K562 (cell line): ENCODE measurements at regions not wholly inside any gene's neighbourhood (a gene's known extent, or its start where the extent isn't known, plus 50 kb on each side); places are given as distances from the start of the nearest gene placed in this dataset.

ENCODE experiments used
- ATAC-seq: fragments of 200-7000 bp; cut with Tn5 transposase; 3 replicates; pipeline ENCODE4 v1.9.1; 2020; ENCODE audit warnings: moderate library complexity
- BruUV-seq: library from RNA; stranded (reverse); fragments of 400-500 nt; replicated peaks from 2 replicates; lab custom pipeline; 2021; lab: Mats Ljungman, UMichigan
- CTCF ChIA-PET: fragments of 300-600 bp; formaldehyde crosslinking; extraction: SDS; loops from one replicate; lab custom pipeline; 2021; ENCODE audit warnings: low intra/inter-chr PET ratio; lab: Yijun Ruan, JAX
- POLR2A ChIA-PET: fragments of 300-600, 350-650 bp; sonication (Branson Sonifier 250); formaldehyde crosslinking; extraction: SDS; loops from one replicate; lab custom pipeline; 2021; ENCODE audit warnings: antibody characterized with exemption, inconsistent platforms; lab: Yijun Ruan, JAX
- DNase-seq, 4 experiments: peaks; one replicate each; pipeline versions ENCODE4 v3.0.0 to v3.0.0-alpha.2; 2011 to 2018; ENCODE audit warnings: low spot score in 3 of 4, mixed read lengths in 3 of 4; ENCODE audit errors: extremely low read depth in 1 of 4
- FAIRE-seq: peaks from 2 replicates; lab custom pipeline; 2011; peaks lifted over from hg19 to GRCh38; lab: Jason Lieb, UNC
- H2AFZ ChIP-seq: 2 replicates; pipeline ENCODE4 v1.6.0; 2011; ENCODE audit warnings: low read depth, low read length, control low read depth, inconsistent platforms
- H3K27ac ChIP-seq: fragments of 200-600 bp; 3 replicates; pipeline ENCODE4 v1.8.0; 2011; ENCODE audit warnings: low read depth, mild to moderate bottlenecking, control low read depth, inconsistent platforms, low read length, moderate library complexity, mixed read lengths; ENCODE audit errors: extremely low read depth
- H3K27me3 ChIP-seq, 2 experiments: fragments of 300-600 bp in 1 of 2; 2 replicates in 1 of 2; 3 replicates in 1 of 2; pipeline versions ENCODE4 v1.6.0 to v1.8.0; 2011; ENCODE audit warnings: inconsistent platforms in 2 of 2, low read length in 2 of 2, mild to moderate bottlenecking in 1 of 2, mixed read lengths in 1 of 2, moderate library complexity in 1 of 2; ENCODE audit not compliant: control insufficient read depth in 2 of 2, insufficient read depth in 2 of 2
- H3K36me3 ChIP-seq: fragments of 300-600 bp; 3 replicates; pipeline ENCODE4 v1.8.0; 2011; ENCODE audit warnings: mild to moderate bottlenecking, low read length, inconsistent platforms; ENCODE audit not compliant: control insufficient read depth, insufficient read depth
- H3K4me1 ChIP-seq, 2 experiments: fragments of 200-600 bp in 1 of 2; replicated peaks in 1 of 2; 2 replicates in 1 of 2; 3 replicates in 1 of 2; pipeline versions ENCODE4 v1.5.1 to v1.8.0; 2011; ENCODE audit warnings: inconsistent platforms in 2 of 2, low read length in 2 of 2, mild to moderate bottlenecking in 1 of 2, mixed read lengths in 1 of 2, moderate library complexity in 1 of 2; ENCODE audit not compliant: control insufficient read depth in 2 of 2, insufficient read depth in 2 of 2
- H3K4me2 ChIP-seq: 2 replicates; pipeline ENCODE4 v1.6.1; 2011; ENCODE audit warnings: low read length, control low read depth, inconsistent platforms, mixed read lengths; ENCODE audit not compliant: insufficient read depth
- H3K4me3 ChIP-seq: fragments of 200-600 bp; sonication (generic), shearing (Covaris generic); 2 replicates; pipeline ENCODE4 v1.5.1; 2016; ENCODE audit warnings: control low read depth, inconsistent platforms
- H3K79me2 ChIP-seq: fragments of 200-600 bp; 3 replicates; pipeline ENCODE4 v1.8.0; 2011; ENCODE audit warnings: low read length, inconsistent platforms; ENCODE audit not compliant: control insufficient read depth, insufficient read depth
- H3K9ac ChIP-seq, 2 experiments: 2 replicates each; pipeline versions ENCODE4 v1.6.0 to v1.6.1; 2011; ENCODE audit warnings: low read depth in 2 of 2, low read length in 2 of 2, control low read depth in 1 of 2, inconsistent platforms in 1 of 2, mild to moderate bottlenecking in 1 of 2, mixed read lengths in 1 of 2; ENCODE audit not compliant: insufficient read depth in 1 of 2
- H3K9me1 ChIP-seq: one replicate; pipeline ENCODE4 v1.6.0; 2011; ENCODE audit warnings: inconsistent platforms, mild to moderate bottlenecking, low read length, moderate library complexity; ENCODE audit not compliant: control insufficient read depth, insufficient read depth
- H3K9me3 ChIP-seq: replicated peaks from 2 replicates; pipeline ENCODE4 v1.5.1; 2011; ENCODE audit warnings: low read depth, low read length, inconsistent platforms; ENCODE audit not compliant: control insufficient read depth, insufficient read depth
- H4K20me1 ChIP-seq: replicated peaks from 2 replicates; pipeline ENCODE4 v1.6.1; 2011; ENCODE audit warnings: low read length, inconsistent platforms, mixed read lengths; ENCODE audit not compliant: control insufficient read depth, insufficient read depth
- BHLHE40 ChIP-seq: IDR thresholded peaks from 2 replicates; pipeline ENCODE4 v1.6.1; 2011; ENCODE audit warnings: low read length, improper control_type of control experiment
- MBD2 ChIP-seq: sonication (generic); IDR thresholded peaks from 2 replicates; pipeline ENCODE4 v1.6.1; 2016; ENCODE audit warnings: low read depth, borderline replicate concordance
- ZNF140 ChIP-seq: fragments of 250-450 bp; sonication (Bioruptor Pico); IDR thresholded peaks from 2 replicates; pipeline ENCODE4 v1.8.0; 2021; ENCODE audit warnings: moderate library complexity, mild to moderate bottlenecking, inconsistent platforms
- ZNF224 ChIP-seq: sonication (generic); formaldehyde crosslinking; IDR thresholded peaks from 2 replicates; pipeline ENCODE4 v1.8.0; 2022; ENCODE audit warnings: mild to moderate bottlenecking, missing genetic modification reagents
- WGBS: fragments of 100-300 bp; shearing (Covaris generic); methylation state at CpG from one replicate; pipeline ENCODE4 v1.1.6; 2016; ENCODE audit warnings: low coverage, mixed read lengths; ENCODE audit not compliant: insufficient coverage; ENCODE audit errors: missing lambda C conversion rate; 5-methylcytosine and 5-hydroxymethylcytosine counted together
- in situ Hi-C: fragments of 300-500 bp; cut with MboI; formaldehyde crosslinking; loops from 4 replicates; pipeline ENCODE4 v1.15.0; 2018; ENCODE audit warnings: inconsistent platforms, mixed read lengths
- intact Hi-C: fragments of 100-400 bp; cut with micrococcal nuclease; formaldehyde crosslinking; loops from 2 replicates; pipeline ENCODE4 v1.14.2; 2022
- TF ChIP-seq, protein P1 (sequence below): fragments of 450-650 bp; IDR thresholded peaks from 2 replicates; pipeline ENCODE4 v1.6.1; 2016; ENCODE audit warnings: mild to moderate bottlenecking, moderate library complexity
- TF ChIP-seq, protein P2 (sequence below): fragments of 450-650 bp; formaldehyde crosslinking; IDR thresholded peaks from 2 replicates; pipeline ENCODE4 v1.4.0; 2020; ENCODE audit warnings: mild to moderate bottlenecking, mixed read lengths

DNA sequence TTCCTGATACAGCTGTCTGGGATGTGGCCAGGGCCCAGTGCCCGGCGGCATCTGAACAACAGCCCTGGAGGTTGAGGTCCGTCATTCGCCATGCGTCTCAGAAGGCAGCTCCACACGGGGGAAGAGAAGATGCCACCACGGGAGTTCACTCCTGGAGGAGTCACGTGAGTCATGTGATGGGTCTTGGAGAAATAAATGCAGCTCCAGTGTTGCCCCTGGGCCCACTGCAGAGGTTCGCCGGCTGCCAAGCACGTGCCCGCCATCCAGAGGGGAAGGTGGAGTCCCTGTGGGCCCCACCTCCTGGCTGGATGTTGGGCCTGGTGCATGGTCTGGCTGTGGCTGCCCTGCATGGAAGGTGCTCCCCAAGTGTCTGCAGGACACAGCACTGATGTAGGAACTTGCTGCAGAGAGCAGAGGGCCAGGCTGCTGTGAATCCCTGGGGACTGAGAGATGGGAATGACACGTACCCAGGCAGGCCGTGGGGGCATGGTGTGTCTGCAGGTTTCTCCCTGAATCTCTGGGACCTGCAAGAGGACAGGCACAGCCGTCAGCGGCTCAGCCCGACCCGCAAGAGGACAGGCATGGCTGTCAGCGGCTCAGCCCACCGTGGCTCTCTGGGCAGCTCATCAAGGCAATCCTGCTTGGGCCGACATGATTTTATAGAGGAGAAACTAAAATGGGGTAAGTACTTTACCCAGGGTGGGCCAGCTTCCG lies 418.3 kb upstream of the IRX4 start:
- BruUV-seq, result no TSS peak
- no peak overlapping the region for H3K4me2 ChIP-seq
- in situ Hi-C loops, result no loop called here
- intact Hi-C loops, result no loop called here
- H3K4me3 ChIP-seq, result no peak overlapping the region
- H3K27ac ChIP-seq, result no peak overlapping the region
- no peaks in the 10 kb centered on the region for H3K9me1 ChIP-seq
- H3K4me1 ChIP-seq, result no peaks in the 10 kb centered on the region
- WGBS, result 0% methylated on average over 21 of the region's 22 CpGs
- ATAC-seq (no peak; the same call in 2 of the 3 replicates), FAIRE-seq (no peak), DNase-seq (no peak)
- no peaks in the 10 kb centered on the region for H3K79me2 ChIP-seq
- H2AFZ ChIP-seq, result no peak overlapping the region
- no peaks in the 10 kb centered on the region; the same call in 1 of the 2 replicates for H4K20me1 ChIP-seq
- TF ChIP-seq, protein P1, sequence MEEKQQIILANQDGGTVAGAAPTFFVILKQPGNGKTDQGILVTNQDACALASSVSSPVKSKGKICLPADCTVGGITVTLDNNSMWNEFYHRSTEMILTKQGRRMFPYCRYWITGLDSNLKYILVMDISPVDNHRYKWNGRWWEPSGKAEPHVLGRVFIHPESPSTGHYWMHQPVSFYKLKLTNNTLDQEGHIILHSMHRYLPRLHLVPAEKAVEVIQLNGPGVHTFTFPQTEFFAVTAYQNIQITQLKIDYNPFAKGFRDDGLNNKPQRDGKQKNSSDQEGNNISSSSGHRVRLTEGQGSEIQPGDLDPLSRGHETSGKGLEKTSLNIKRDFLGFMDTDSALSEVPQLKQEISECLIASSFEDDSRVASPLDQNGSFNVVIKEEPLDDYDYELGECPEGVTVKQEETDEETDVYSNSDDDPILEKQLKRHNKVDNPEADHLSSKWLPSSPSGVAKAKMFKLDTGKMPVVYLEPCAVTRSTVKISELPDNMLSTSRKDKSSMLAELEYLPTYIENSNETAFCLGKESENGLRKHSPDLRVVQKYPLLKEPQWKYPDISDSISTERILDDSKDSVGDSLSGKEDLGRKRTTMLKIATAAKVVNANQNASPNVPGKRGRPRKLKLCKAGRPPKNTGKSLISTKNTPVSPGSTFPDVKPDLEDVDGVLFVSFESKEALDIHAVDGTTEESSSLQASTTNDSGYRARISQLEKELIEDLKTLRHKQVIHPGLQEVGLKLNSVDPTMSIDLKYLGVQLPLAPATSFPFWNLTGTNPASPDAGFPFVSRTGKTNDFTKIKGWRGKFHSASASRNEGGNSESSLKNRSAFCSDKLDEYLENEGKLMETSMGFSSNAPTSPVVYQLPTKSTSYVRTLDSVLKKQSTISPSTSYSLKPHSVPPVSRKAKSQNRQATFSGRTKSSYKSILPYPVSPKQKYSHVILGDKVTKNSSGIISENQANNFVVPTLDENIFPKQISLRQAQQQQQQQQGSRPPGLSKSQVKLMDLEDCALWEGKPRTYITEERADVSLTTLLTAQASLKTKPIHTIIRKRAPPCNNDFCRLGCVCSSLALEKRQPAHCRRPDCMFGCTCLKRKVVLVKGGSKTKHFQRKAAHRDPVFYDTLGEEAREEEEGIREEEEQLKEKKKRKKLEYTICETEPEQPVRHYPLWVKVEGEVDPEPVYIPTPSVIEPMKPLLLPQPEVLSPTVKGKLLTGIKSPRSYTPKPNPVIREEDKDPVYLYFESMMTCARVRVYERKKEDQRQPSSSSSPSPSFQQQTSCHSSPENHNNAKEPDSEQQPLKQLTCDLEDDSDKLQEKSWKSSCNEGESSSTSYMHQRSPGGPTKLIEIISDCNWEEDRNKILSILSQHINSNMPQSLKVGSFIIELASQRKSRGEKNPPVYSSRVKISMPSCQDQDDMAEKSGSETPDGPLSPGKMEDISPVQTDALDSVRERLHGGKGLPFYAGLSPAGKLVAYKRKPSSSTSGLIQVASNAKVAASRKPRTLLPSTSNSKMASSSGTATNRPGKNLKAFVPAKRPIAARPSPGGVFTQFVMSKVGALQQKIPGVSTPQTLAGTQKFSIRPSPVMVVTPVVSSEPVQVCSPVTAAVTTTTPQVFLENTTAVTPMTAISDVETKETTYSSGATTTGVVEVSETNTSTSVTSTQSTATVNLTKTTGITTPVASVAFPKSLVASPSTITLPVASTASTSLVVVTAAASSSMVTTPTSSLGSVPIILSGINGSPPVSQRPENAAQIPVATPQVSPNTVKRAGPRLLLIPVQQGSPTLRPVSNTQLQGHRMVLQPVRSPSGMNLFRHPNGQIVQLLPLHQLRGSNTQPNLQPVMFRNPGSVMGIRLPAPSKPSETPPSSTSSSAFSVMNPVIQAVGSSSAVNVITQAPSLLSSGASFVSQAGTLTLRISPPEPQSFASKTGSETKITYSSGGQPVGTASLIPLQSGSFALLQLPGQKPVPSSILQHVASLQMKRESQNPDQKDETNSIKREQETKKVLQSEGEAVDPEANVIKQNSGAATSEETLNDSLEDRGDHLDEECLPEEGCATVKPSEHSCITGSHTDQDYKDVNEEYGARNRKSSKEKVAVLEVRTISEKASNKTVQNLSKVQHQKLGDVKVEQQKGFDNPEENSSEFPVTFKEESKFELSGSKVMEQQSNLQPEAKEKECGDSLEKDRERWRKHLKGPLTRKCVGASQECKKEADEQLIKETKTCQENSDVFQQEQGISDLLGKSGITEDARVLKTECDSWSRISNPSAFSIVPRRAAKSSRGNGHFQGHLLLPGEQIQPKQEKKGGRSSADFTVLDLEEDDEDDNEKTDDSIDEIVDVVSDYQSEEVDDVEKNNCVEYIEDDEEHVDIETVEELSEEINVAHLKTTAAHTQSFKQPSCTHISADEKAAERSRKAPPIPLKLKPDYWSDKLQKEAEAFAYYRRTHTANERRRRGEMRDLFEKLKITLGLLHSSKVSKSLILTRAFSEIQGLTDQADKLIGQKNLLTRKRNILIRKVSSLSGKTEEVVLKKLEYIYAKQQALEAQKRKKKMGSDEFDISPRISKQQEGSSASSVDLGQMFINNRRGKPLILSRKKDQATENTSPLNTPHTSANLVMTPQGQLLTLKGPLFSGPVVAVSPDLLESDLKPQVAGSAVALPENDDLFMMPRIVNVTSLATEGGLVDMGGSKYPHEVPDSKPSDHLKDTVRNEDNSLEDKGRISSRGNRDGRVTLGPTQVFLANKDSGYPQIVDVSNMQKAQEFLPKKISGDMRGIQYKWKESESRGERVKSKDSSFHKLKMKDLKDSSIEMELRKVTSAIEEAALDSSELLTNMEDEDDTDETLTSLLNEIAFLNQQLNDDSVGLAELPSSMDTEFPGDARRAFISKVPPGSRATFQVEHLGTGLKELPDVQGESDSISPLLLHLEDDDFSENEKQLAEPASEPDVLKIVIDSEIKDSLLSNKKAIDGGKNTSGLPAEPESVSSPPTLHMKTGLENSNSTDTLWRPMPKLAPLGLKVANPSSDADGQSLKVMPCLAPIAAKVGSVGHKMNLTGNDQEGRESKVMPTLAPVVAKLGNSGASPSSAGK, result no peak
- no peak for TF ChIP-seq ZNF224 (CRISPR knock-in tag)
- TF ChIP-seq ZNF140 (CRISPR knock-in tag), result no peak
- 0 out of 2 replicates have a peak, but pooled peaks have one; percentile 7 for TF ChIP-seq BHLHE40
- TF ChIP-seq, protein P2, sequence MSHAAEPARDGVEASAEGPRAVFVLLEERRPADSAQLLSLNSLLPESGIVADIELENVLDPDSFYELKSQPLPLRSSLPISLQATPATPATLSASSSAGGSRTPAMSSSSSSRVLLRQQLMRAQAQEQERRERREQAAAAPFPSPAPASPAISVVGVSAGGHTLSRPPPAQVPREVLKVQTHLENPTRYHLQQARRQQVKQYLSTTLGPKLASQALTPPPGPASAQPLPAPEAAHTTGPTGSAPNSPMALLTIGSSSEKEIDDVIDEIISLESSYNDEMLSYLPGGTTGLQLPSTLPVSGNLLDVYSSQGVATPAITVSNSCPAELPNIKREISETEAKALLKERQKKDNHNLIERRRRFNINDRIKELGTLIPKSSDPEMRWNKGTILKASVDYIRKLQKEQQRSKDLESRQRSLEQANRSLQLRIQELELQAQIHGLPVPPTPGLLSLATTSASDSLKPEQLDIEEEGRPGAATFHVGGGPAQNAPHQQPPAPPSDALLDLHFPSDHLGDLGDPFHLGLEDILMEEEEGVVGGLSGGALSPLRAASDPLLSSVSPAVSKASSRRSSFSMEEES (CRISPR knock-in tag), result peak; percentile 65
- TF ChIP-seq MBD2, result no peak
- POLR2A ChIA-PET, result no interaction called here
- H3K36me3 ChIP-seq, result no peaks in the 10 kb centered on the region
- no peak overlapping the region for H3K9ac ChIP-seq
- peaks cover 15 to 46% of the 10 kb centered on the region in 2 experiments for H3K27me3 ChIP-seq
- no peaks in the 10 kb centered on the region for H3K9me3 ChIP-seq
- CTCF ChIA-PET, result no interaction called here
